Glutamatergic neuron (in vitro differentiated cells): ENCODE measurements at regions not wholly inside any gene's neighbourhood (a gene's known extent, or its start where the extent isn't known, plus 50 kb on each side); places are given as distances from the start of the nearest gene placed in this dataset.

Experiments
- DNase-seq: peaks from one replicate; pipeline ENCODE4 v3.0.0; 2022
- H3K27ac Mint-ChIP-seq: one replicate; pipeline ENCODE4 v1.8.0; 2020; ENCODE audit warnings: mild to moderate bottlenecking, mixed read lengths, inconsistent platforms; ENCODE audit not compliant: unreplicated experiment
- H3K27me3 Mint-ChIP-seq: one replicate; pipeline ENCODE4 v1.8.0; 2020; ENCODE audit warnings: mild to moderate bottlenecking, moderate library complexity, mixed read lengths, inconsistent platforms; ENCODE audit not compliant: unreplicated experiment
- H3K36me3 Mint-ChIP-seq: one replicate; pipeline ENCODE4 v1.8.0; 2020; ENCODE audit warnings: mild to moderate bottlenecking, mixed read lengths, inconsistent platforms; ENCODE audit not compliant: unreplicated experiment
- H3K4me1 Mint-ChIP-seq: one replicate; pipeline ENCODE4 v1.8.0; 2020; ENCODE audit warnings: mild to moderate bottlenecking, low read depth, mixed read lengths, inconsistent platforms; ENCODE audit not compliant: unreplicated experiment
- H3K4me3 Mint-ChIP-seq: one replicate; pipeline ENCODE4 v1.8.0; 2020; ENCODE audit warnings: mild to moderate bottlenecking, mixed read lengths, inconsistent platforms; ENCODE audit not compliant: unreplicated experiment
- H3K9me3 Mint-ChIP-seq: one replicate; pipeline ENCODE4 v1.8.0; 2020; ENCODE audit warnings: mild to moderate bottlenecking, moderate library complexity, mixed read lengths, inconsistent platforms; ENCODE audit not compliant: unreplicated experiment
- TF ChIP-seq, protein P1 (sequence below): fragments of 200-600 bp; sonication (generic); IDR thresholded peaks from one replicate; pipeline ENCODE4 v1.5.0; 2021; ENCODE audit not compliant: partially characterized antibody, unreplicated experiment

GRCh38 chr5:104941030-104941645, 1378.5 kb upstream of the NUDT12 start:
- Mint-ChIP-seq H3K4me1 (peaks cover 11% of the 10 kb centered on the region), H3K4me3 (no peak overlapping the region), H3K27ac (no peak overlapping the region), H3K27me3 (no peaks in the 10 kb centered on the region), H3K36me3 (no peaks in the 10 kb centered on the region), H3K9me3 (no peaks in the 10 kb centered on the region)
- TF ChIP-seq, protein P1, sequence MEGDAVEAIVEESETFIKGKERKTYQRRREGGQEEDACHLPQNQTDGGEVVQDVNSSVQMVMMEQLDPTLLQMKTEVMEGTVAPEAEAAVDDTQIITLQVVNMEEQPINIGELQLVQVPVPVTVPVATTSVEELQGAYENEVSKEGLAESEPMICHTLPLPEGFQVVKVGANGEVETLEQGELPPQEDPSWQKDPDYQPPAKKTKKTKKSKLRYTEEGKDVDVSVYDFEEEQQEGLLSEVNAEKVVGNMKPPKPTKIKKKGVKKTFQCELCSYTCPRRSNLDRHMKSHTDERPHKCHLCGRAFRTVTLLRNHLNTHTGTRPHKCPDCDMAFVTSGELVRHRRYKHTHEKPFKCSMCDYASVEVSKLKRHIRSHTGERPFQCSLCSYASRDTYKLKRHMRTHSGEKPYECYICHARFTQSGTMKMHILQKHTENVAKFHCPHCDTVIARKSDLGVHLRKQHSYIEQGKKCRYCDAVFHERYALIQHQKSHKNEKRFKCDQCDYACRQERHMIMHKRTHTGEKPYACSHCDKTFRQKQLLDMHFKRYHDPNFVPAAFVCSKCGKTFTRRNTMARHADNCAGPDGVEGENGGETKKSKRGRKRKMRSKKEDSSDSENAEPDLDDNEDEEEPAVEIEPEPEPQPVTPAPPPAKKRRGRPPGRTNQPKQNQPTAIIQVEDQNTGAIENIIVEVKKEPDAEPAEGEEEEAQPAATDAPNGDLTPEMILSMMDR, result no peak
- DNase-seq, result no peak

- H3K4me3 Mint-ChIP-seq, result no peak overlapping the region
- no peak for DNase-seq
Measured at GRCh38 chr5:104937598-104937997, 1375.0 kb upstream of the NUDT12 start.

DNA sequence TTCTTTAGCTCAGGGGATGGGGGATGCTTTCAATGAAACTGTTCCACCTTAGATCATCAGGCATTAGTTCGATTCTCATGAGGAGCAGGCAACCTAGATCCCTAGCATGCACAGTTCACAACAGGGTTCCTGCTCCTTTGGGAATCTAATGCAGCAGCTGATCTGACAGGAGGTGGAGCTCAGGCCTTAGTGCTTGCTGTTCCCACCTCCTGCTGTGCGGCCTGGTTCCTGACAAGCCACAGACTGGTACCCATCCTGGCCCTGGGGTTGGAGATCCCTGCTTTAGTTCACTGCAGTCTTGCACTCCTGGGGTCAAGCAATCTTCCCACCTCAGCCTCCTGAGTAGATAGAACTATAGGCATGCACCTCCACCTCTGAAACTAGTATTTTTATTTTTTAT, 1369.8 kb upstream of the NUDT12 start:
- no peaks in the 10 kb centered on the region for H3K36me3 Mint-ChIP-seq
- peak; percentile 30 for DNase-seq

More at GRCh38 chr5:104937598-104937997, 1375.0 kb upstream of the NUDT12 start:
- TF ChIP-seq, protein P1, result no peak
- Mint-ChIP-seq H3K27ac (no peak overlapping the region), H3K4me1 (peaks cover 16% of the 10 kb centered on the region), H3K27me3 (no peaks in the 10 kb centered on the region), H3K36me3 (no peaks in the 10 kb centered on the region), H3K9me3 (no peaks in the 10 kb centered on the region)

GRCh38 chr5:104928906-104929520, 1366.4 kb upstream of the NUDT12 start:
- Mint-ChIP-seq H3K4me1 (peaks cover 6% of the 10 kb centered on the region), H3K36me3 (no peaks in the 10 kb centered on the region), H3K4me3 (no peak overlapping the region), H3K27ac (no peak overlapping the region), H3K27me3 (no peaks in the 10 kb centered on the region), H3K9me3 (peaks cover 2% of the 10 kb centered on the region)
- TF ChIP-seq, protein P1, result no peak
- no peak for DNase-seq

More for the DNA sequence above, 1369.8 kb upstream of the NUDT12 start:
- no peak overlapping the region for H3K4me3 Mint-ChIP-seq
- TF ChIP-seq, protein P1, result no peak
- no peaks in the 10 kb centered on the region for H3K27me3 Mint-ChIP-seq
- H3K4me1 Mint-ChIP-seq, result peaks cover 6% of the 10 kb centered on the region
- no peak overlapping the region for H3K27ac Mint-ChIP-seq
- peaks cover under 1% of the 10 kb centered on the region for H3K9me3 Mint-ChIP-seq

DNA sequence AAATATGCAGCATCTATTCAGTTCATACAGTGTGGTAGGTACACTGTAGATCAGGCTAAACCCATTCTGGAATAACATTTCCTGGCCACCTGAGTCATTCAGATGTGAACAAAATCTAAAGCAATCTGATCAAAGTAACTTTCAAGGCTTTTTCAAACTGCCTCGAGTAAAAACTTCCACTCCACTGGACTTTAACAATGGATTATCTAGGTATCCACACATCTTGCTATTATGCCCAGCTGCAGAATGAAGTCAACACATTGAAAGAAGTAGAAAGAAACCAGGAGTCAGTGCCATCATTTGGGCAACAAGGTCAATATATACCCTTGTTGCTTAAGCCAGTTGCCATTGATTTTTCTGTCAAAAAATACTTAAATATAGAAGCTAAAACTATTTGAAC, 1352.6 kb upstream of the NUDT12 start:
- Mint-ChIP-seq H3K27me3 (no peaks in the 10 kb centered on the region), H3K9me3 (no peaks in the 10 kb centered on the region), H3K4me1 (peaks cover 27% of the 10 kb centered on the region), H3K36me3 (no peaks in the 10 kb centered on the region), H3K4me3 (no peak overlapping the region), H3K27ac (no peak overlapping the region)
- TF ChIP-seq, protein P1, result no peak
- DNase-seq, result no peak
